ENCODE measurements at regions not wholly inside any gene's neighbourhood (a gene's known extent, or its start where the extent isn't known, plus 50 kb on each side); places are given as distances from the start of the nearest gene placed in this dataset.

DNA sequence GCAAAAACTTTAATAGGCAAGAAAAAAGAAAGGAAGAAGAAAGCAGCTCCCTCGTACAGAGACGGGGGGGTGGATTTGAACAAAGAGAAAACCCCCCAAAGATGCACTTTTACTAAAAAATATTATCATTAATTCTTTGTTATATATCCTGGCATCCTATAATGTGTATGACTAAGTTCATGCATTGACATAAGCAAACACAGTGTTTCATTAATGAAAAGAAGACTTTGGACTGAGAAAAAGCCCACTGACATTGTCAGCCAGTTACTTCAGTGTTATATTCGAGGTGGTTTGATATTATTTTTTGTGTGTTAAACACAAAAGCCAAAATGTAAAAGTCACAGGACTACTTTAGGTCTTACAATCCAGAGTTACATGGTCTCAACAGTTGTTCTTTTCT is 110.1 kb upstream of the DPYD start:
- Histone ChIP-seq H3K9me2 (ENCODE audit: insufficient read depth) (no peaks in the 10 kb centered on the region), H3K4me3 (no peak overlapping the region), H3K36me3 (ENCODE audit: low read depth) (no peaks in the 10 kb centered on the region), H3K9me3 (ENCODE audit: low read depth) (no peaks in the 10 kb centered on the region), H2AFZ (peak overlapping the region; percentile 27; the same call in 1 of the 2 replicates), H3F3A (ENCODE audit: insufficient read depth) (peaks cover 7% of the 10 kb centered on the region; the same call in 1 of the 2 replicates), H3K27me3 (replicated peaks; ENCODE audit: insufficient read depth) (no peaks in the 10 kb centered on the region), H3K27ac (peak overlapping the region; percentile 1; the same call in 1 of the 2 replicates), H3K79me2 (ENCODE audit: insufficient read depth) (peaks cover 39% of the 10 kb centered on the region), H3K9ac (no peak overlapping the region), H3K4me1 (ENCODE audit: insufficient read depth) (peaks cover 14% of the 10 kb centered on the region), H4K20me1 (ENCODE audit: insufficient read depth) (no peaks in the 10 kb centered on the region), H3K4me2 (ENCODE audit: unreplicated experiment) (no peak overlapping the region)
- WGBS, 2 experiments (ENCODE audit: low coverage in 1 of 2, low lambda C conversion rate in 2 of 2, missing lambda C conversion rate in 2 of 2), result 50 to 61% methylated on average over 3 of the region's 3 CpGs
- DNase-seq, result peak; percentile 5
- TF ChIP-seq EZH2phosphoT487 (IDR thresholded peaks at IDR 0.05; ENCODE audit: insufficient read depth, low read depth), result no peak
- no peak for TF ChIP-seq EZH2 (IDR thresholded peaks at IDR 0.05; ENCODE audit: insufficient read depth, poor library complexity, severe bottlenecking)
- in situ Hi-C loops (cut with MboI), result no loop called here

DNA sequence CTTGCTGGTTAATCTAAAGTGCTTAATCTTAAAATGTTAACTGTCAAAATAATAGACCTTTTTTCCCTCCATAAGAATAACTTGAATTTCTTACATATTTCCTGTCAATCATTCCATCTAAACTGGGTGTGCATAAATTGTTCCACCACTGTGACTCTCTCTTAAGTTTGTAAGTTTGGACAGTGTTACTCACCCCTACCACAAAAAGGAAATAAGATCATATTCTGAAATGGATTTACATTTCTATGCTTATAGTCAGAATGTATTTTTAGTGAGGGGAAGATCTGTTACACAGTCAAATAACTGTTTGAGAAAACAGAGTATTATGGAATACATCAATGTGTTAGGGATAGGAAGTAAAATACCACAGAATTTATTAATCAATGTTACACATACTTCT is 109.6 kb upstream of the DPYD start:
- no peak for TF ChIP-seq EZH2 (IDR thresholded peaks at IDR 0.05; ENCODE audit: insufficient read depth, poor library complexity, severe bottlenecking)
- TF ChIP-seq EZH2phosphoT487 (IDR thresholded peaks at IDR 0.05; ENCODE audit: insufficient read depth, low read depth), result no peak
- no peak overlapping the region for H3K9ac ChIP-seq
- H2AFZ ChIP-seq, result no peak overlapping the region
- H3K9me2 ChIP-seq (ENCODE audit: insufficient read depth), result no peaks in the 10 kb centered on the region
- no peaks in the 10 kb centered on the region for H3K27me3 ChIP-seq (replicated peaks; ENCODE audit: insufficient read depth)
- no peaks in the 10 kb centered on the region for H3K9me3 ChIP-seq (ENCODE audit: low read depth)
- no peaks in the 10 kb centered on the region for H4K20me1 ChIP-seq (ENCODE audit: insufficient read depth)
- peak; percentile 58 for DNase-seq
- H3K4me2 ChIP-seq (ENCODE audit: unreplicated experiment), result no peak overlapping the region
- in situ Hi-C loops (cut with MboI), result no loop called here
- 0 out of 2 replicates have a peak overlapping the region, but pooled peaks have one; percentile 1 for H3K27ac ChIP-seq
- H3F3A ChIP-seq (ENCODE audit: insufficient read depth), result peaks cover 7% of the 10 kb centered on the region; the same call in 1 of the 2 replicates
- no peak overlapping the region for H3K4me3 ChIP-seq
- peaks cover 34% of the 10 kb centered on the region for H3K79me2 ChIP-seq (ENCODE audit: insufficient read depth)
- H3K4me1 ChIP-seq (ENCODE audit: insufficient read depth), result peaks cover 14% of the 10 kb centered on the region
- no peaks in the 10 kb centered on the region for H3K36me3 ChIP-seq (ENCODE audit: low read depth)

DNA sequence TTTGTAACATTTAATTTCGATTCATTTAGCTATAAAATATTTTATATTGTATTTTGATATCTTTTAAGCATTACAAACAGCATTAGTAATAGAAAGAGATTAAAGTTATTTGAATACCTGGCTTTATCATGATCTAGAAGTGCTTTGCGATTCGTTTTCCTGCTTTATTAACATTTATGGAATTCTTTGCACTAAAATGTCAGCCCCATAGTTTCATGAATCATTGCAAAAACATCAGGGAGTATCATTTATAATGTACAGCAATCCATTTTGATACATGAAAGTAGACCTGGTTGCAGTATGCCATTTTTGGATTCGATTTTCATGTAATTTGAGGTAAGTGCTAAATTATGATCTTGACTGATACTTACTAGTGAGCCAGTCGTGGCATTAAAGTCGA is 108.0 kb upstream of the DPYD start:
- Histone ChIP-seq H3K4me1 (ENCODE audit: insufficient read depth) (peaks cover 14% of the 10 kb centered on the region), H3K27ac (no peak overlapping the region), H3K79me2 (ENCODE audit: insufficient read depth) (peaks cover 31% of the 10 kb centered on the region), H3K9me2 (ENCODE audit: insufficient read depth) (no peaks in the 10 kb centered on the region; the same call in 1 of the 2 replicates), H4K20me1 (ENCODE audit: insufficient read depth) (no peaks in the 10 kb centered on the region), H3K9me3 (ENCODE audit: low read depth) (no peaks in the 10 kb centered on the region), H3K4me2 (ENCODE audit: unreplicated experiment) (no peak overlapping the region), H3F3A (ENCODE audit: insufficient read depth) (peaks cover 7% of the 10 kb centered on the region; the same call in 1 of the 2 replicates), H3K27me3 (replicated peaks; ENCODE audit: insufficient read depth) (no peaks in the 10 kb centered on the region), H2AFZ (no peak overlapping the region), H3K9ac (no peak overlapping the region), H3K36me3 (ENCODE audit: low read depth) (no peaks in the 10 kb centered on the region), H3K4me3 (no peak overlapping the region)
- DNase-seq, result no peak
- in situ Hi-C loops (cut with MboI), result no loop called here
- 87 to 90% methylated on average over 6 of the region's 6 CpGs for WGBS, 2 experiments (ENCODE audit: low coverage in 1 of 2, low lambda C conversion rate in 2 of 2, missing lambda C conversion rate in 2 of 2)
- no peak for TF ChIP-seq EZH2phosphoT487 (IDR thresholded peaks at IDR 0.05; ENCODE audit: insufficient read depth, low read depth)
- TF ChIP-seq EZH2 (IDR thresholded peaks at IDR 0.05; ENCODE audit: insufficient read depth, poor library complexity, severe bottlenecking), result no peak

DNA sequence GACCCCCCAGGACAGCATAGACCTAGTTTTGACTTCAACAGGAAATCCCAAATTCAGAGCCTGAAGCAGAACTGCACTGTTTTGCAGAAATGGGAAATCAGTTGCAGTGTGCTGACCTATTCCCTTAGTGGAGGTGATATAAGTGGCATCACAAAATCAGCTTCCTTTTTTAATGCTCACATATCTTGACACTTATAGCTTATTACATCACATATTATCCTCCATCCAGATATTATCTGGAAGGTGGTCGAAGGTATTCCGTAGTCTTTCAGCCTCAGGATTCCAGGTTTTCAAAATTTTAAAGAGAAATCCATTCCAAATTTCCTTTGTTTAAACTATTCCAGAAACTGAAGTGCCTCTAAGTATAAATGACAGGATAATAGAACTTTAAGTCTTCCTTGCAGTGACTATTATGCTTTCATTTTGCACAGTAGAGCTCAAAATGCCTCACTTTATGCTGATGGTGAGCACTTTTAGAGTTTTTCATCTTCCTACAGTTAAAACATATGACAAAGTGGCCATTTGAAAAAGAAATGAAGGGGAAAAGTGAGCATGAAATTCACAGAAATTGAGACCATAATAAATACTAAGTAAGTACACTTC is 106.4 kb upstream of the DPYD start:
- Histone ChIP-seq H2AFZ (no peak overlapping the region), H3K4me3 (no peak overlapping the region), H4K20me1 (ENCODE audit: insufficient read depth) (no peaks in the 10 kb centered on the region), H3K27me3 (replicated peaks; ENCODE audit: insufficient read depth) (no peaks in the 10 kb centered on the region), H3K4me2 (ENCODE audit: unreplicated experiment) (no peak overlapping the region), H3K27ac (no peak overlapping the region), H3K9me2 (ENCODE audit: insufficient read depth) (no peaks in the 10 kb centered on the region; the same call in 1 of the 2 replicates), H3K9me3 (ENCODE audit: low read depth) (no peaks in the 10 kb centered on the region), H3K79me2 (ENCODE audit: insufficient read depth) (peaks cover 17% of the 10 kb centered on the region; the same call in 1 of the 2 replicates), H3K36me3 (ENCODE audit: low read depth) (no peaks in the 10 kb centered on the region), H3K9ac (no peak overlapping the region), H3K4me1 (ENCODE audit: insufficient read depth) (peaks cover 14% of the 10 kb centered on the region), H3F3A (ENCODE audit: insufficient read depth) (peaks cover 7% of the 10 kb centered on the region; the same call in 1 of the 2 replicates)
- TF ChIP-seq EZH2phosphoT487 (IDR thresholded peaks at IDR 0.05; ENCODE audit: insufficient read depth, low read depth), result no peak
- TF ChIP-seq EZH2 (IDR thresholded peaks at IDR 0.05; ENCODE audit: insufficient read depth, poor library complexity, severe bottlenecking), result no peak
- DNase-seq, result no peak
- WGBS, 2 experiments (ENCODE audit: low coverage in 1 of 2, low lambda C conversion rate in 2 of 2, missing lambda C conversion rate in 2 of 2), result 96 to 100% methylated on average over 2 of the region's 2 CpGs
- in situ Hi-C loops (cut with MboI), result no loop called here
